ENCODE measurements at regions not wholly inside any gene's neighbourhood (a gene's known extent, or its start where the extent isn't known, plus 50 kb on each side); places are given as distances from the start of the nearest gene placed in this dataset.

DNA sequence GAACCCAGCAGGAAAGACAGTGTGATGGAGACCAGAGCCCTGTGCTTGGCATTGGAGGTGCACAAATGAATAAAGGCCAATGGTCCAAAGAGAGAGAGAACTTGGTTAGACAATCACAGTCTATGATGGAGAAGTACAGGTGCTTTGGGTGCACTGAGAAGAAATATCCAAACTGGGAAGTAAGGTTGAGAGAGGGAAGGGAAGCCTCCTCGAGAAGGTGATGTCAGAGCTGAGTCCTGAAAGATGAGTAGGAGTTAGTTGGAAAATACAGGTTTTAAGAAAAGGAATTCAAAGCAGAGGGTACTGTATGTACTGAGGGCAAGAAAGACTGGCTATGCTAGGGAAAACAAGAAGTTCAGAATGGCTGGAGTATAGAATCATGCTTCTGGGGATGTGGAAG is 94.1 kb upstream of the CD53 start:
- DNase-seq (ENCODE audit: low spot score), result no peak
- Histone ChIP-seq H2AFZ (replicated peaks) (no peak overlapping the region), H3K4me1 (no peaks in the 10 kb centered on the region), H3K4me2 (no peak overlapping the region), H3F3A (ENCODE audit: low read depth) (no peaks in the 10 kb centered on the region), H4K20me1 (ENCODE audit: low read depth) (no peaks in the 10 kb centered on the region), H3K79me2 (ENCODE audit: low read depth) (no peaks in the 10 kb centered on the region), H3K27me3 (peaks cover 31% of the 10 kb centered on the region), H3K36me3 (no peaks in the 10 kb centered on the region), H3K4me3 (no peak overlapping the region), H3K9ac (no peak overlapping the region), H3K9me3 (ENCODE audit: low read depth) (no peaks in the 10 kb centered on the region), H3K27ac (no peak overlapping the region)
- Mint-ChIP-seq H3K9me3 (no peaks in the 10 kb centered on the region), H3K36me3 (no peaks in the 10 kb centered on the region), H3K27ac (no peak overlapping the region), H3K27me3 (ENCODE audit: insufficient read depth, low read depth) (peaks cover 11% of the 10 kb centered on the region), H3K4me3 (no peak overlapping the region), H3K4me1 (no peaks in the 10 kb centered on the region)
- no peak for TF ChIP-seq EZH2 (IDR thresholded peaks at IDR 0.05)
- TF ChIP-seq CTCF (IDR thresholded peaks at IDR 0.05), result no peak
- no peak for TF ChIP-seq EZH2phosphoT487 (IDR thresholded peaks at IDR 0.05)

DNA sequence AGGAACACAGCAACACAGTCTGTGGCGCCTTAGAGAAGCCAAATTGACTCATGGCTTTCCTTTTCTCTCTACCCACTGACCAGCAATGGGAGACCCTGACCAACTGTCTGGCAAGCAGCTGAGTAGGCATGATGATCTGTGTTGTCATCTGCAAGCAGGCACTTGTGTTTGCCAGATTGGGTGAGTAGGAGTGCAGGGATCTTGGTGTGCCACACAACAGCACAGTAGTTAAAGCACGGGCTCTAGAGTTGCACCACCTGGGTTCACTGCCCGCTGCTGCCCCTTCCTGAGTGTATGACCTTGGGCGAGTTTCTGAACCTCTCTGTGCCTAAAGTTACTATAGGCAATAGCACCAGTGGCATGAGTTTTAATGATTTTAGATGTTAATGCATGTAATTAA is 95.7 kb upstream of the CD53 start:
- H3F3A ChIP-seq (ENCODE audit: low read depth), result no peaks in the 10 kb centered on the region
- no peaks in the 10 kb centered on the region for H3K36me3 Mint-ChIP-seq
- H2AFZ ChIP-seq (replicated peaks), result no peak overlapping the region
- H3K9ac ChIP-seq, result no peak overlapping the region
- peaks cover 31% of the 10 kb centered on the region for H3K27me3 ChIP-seq
- H3K27ac Mint-ChIP-seq, result no peak overlapping the region
- H4K20me1 ChIP-seq (ENCODE audit: low read depth), result no peaks in the 10 kb centered on the region
- peaks cover 14% of the 10 kb centered on the region for H3K27me3 Mint-ChIP-seq (ENCODE audit: insufficient read depth, low read depth)
- H3K9me3 ChIP-seq (ENCODE audit: low read depth), result no peaks in the 10 kb centered on the region
- H3K4me1 ChIP-seq, result no peaks in the 10 kb centered on the region
- no peak overlapping the region for H3K4me3 ChIP-seq
- DNase-seq (ENCODE audit: low spot score), result no peak
- TF ChIP-seq CTCF (IDR thresholded peaks at IDR 0.05), result no peak
- no peak for TF ChIP-seq EZH2 (IDR thresholded peaks at IDR 0.05)
- TF ChIP-seq EZH2phosphoT487 (IDR thresholded peaks at IDR 0.05), result no peak
- H3K9me3 Mint-ChIP-seq, result peaks cover 3% of the 10 kb centered on the region
- H3K4me1 Mint-ChIP-seq, result no peaks in the 10 kb centered on the region
- H3K36me3 ChIP-seq, result no peaks in the 10 kb centered on the region
- H3K4me3 Mint-ChIP-seq, result no peak overlapping the region
- H3K27ac ChIP-seq, result no peak overlapping the region
- no peak overlapping the region for H3K4me2 ChIP-seq
- H3K79me2 ChIP-seq (ENCODE audit: low read depth), result no peaks in the 10 kb centered on the region

DNA sequence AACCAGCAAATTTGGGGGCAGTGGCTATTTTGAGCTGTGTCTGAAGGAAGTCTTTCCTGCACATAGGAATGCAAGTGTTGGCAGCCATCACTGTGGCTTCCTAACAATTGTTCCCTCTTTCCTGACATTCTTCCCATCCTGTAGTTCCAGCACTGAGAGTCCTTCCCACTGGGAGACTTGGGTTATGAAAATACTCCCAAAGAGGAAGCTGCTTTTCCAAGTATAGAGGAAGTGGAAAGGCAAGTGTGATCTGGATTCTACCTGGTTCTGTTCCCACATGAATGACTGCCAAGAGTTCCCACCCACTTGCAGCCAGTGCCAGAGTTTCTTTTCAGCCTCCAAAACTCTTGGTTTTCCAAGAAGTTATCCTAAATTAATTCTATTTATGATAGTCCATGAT is 98.5 kb upstream of the CD53 start:
- H3K27me3 Mint-ChIP-seq (ENCODE audit: insufficient read depth, low read depth), result peaks cover 13% of the 10 kb centered on the region
- H3K4me3 Mint-ChIP-seq, result no peak overlapping the region
- H3K9ac ChIP-seq, result no peak overlapping the region
- H3K4me1 ChIP-seq, result no peaks in the 10 kb centered on the region
- H3K9me3 Mint-ChIP-seq, result peaks cover 3% of the 10 kb centered on the region
- H4K20me1 ChIP-seq (ENCODE audit: low read depth), result no peaks in the 10 kb centered on the region
- H3K4me2 ChIP-seq, result no peak overlapping the region
- H3K4me1 Mint-ChIP-seq, result no peaks in the 10 kb centered on the region
- no peaks in the 10 kb centered on the region for H3K9me3 ChIP-seq (ENCODE audit: low read depth)
- no peaks in the 10 kb centered on the region for H3F3A ChIP-seq (ENCODE audit: low read depth)
- TF ChIP-seq EZH2 (IDR thresholded peaks at IDR 0.05) (no peak), CTCF (IDR thresholded peaks at IDR 0.05) (no peak), EZH2phosphoT487 (IDR thresholded peaks at IDR 0.05) (no peak)
- no peak for DNase-seq (ENCODE audit: low spot score)
- no peak overlapping the region for H3K4me3 ChIP-seq
- no peak overlapping the region for H3K27ac Mint-ChIP-seq
- H3K36me3 ChIP-seq, result no peaks in the 10 kb centered on the region
- no peak overlapping the region for H3K27ac ChIP-seq
- peaks cover 18% of the 10 kb centered on the region for H3K27me3 ChIP-seq
- H3K79me2 ChIP-seq (ENCODE audit: low read depth), result no peaks in the 10 kb centered on the region
- no peak overlapping the region for H2AFZ ChIP-seq (replicated peaks)
- H3K36me3 Mint-ChIP-seq, result no peaks in the 10 kb centered on the region

GRCh38 chr1:110773813-110774212 is 99.1 kb upstream of the KCNA3 start:
- no peaks in the 10 kb centered on the region for H3K79me2 ChIP-seq (ENCODE audit: low read depth)
- H3K4me3 ChIP-seq, result no peak overlapping the region
- H3F3A ChIP-seq (ENCODE audit: low read depth), result no peaks in the 10 kb centered on the region
- no peaks in the 10 kb centered on the region for H3K4me1 ChIP-seq
- no peak overlapping the region for H3K4me3 Mint-ChIP-seq
- TF ChIP-seq EZH2 (IDR thresholded peaks at IDR 0.05), result no peak
- TF ChIP-seq CTCF (IDR thresholded peaks at IDR 0.05), result no peak
- no peak for TF ChIP-seq EZH2phosphoT487 (IDR thresholded peaks at IDR 0.05)
- no peak overlapping the region for H3K27ac Mint-ChIP-seq
- H3K27ac ChIP-seq, result no peak overlapping the region
- H3K4me2 ChIP-seq, result no peak overlapping the region
- H4K20me1 ChIP-seq (ENCODE audit: low read depth), result no peaks in the 10 kb centered on the region
- H3K9me3 ChIP-seq (ENCODE audit: low read depth), result no peaks in the 10 kb centered on the region
- H2AFZ ChIP-seq (replicated peaks), result no peak overlapping the region
- H3K36me3 ChIP-seq, result no peaks in the 10 kb centered on the region
- peaks cover 3% of the 10 kb centered on the region for H3K9me3 Mint-ChIP-seq
- H3K9ac ChIP-seq, result no peak overlapping the region
- peaks cover 13% of the 10 kb centered on the region for H3K27me3 Mint-ChIP-seq (ENCODE audit: insufficient read depth, low read depth)
- no peaks in the 10 kb centered on the region for H3K36me3 Mint-ChIP-seq
- H3K4me1 Mint-ChIP-seq, result no peaks in the 10 kb centered on the region
- no peak for DNase-seq (ENCODE audit: low spot score)
- peaks cover 16% of the 10 kb centered on the region for H3K27me3 ChIP-seq

Data from neural progenitor cell (in vitro differentiated cells).